GM12873 (cell line): ENCODE measurements at regions not wholly inside any gene's neighbourhood (a gene's known extent, or its start where the extent isn't known, plus 50 kb on each side); places are given as distances from the start of the nearest gene placed in this dataset.

Source experiments
- TF ChIP-seq, protein P1 (sequence below): IDR thresholded peaks from 2 replicates; pipeline ENCODE4 v1.5.1; 2012; ENCODE audit warnings: low read depth, mild to moderate bottlenecking, moderate library complexity, low read length, control low read depth; ENCODE audit not compliant: insufficient read depth; ENCODE audit errors: missing control alignments

DNA sequence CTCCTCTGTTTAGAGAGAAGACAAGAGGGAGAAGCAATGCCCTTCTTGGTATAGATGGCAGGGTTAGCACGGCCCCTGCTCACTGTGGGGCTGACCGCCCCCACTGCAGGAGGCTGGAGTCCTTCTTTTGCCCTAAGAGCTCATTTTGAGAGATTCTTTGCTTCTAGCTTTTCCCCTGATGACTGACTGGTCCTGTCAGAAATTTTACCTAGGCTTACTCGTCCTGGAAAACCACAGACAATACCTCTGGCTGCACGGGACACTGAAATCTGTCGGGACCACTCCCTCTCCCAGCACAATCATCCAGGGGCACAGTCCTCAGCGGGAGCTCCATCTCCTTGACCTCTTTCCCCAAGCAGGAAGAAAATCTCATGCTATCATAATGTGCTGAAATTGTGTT is 143.0 kb upstream of the RGMA start:
- TF ChIP-seq, protein P1, sequence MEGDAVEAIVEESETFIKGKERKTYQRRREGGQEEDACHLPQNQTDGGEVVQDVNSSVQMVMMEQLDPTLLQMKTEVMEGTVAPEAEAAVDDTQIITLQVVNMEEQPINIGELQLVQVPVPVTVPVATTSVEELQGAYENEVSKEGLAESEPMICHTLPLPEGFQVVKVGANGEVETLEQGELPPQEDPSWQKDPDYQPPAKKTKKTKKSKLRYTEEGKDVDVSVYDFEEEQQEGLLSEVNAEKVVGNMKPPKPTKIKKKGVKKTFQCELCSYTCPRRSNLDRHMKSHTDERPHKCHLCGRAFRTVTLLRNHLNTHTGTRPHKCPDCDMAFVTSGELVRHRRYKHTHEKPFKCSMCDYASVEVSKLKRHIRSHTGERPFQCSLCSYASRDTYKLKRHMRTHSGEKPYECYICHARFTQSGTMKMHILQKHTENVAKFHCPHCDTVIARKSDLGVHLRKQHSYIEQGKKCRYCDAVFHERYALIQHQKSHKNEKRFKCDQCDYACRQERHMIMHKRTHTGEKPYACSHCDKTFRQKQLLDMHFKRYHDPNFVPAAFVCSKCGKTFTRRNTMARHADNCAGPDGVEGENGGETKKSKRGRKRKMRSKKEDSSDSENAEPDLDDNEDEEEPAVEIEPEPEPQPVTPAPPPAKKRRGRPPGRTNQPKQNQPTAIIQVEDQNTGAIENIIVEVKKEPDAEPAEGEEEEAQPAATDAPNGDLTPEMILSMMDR, result no peak

DNA sequence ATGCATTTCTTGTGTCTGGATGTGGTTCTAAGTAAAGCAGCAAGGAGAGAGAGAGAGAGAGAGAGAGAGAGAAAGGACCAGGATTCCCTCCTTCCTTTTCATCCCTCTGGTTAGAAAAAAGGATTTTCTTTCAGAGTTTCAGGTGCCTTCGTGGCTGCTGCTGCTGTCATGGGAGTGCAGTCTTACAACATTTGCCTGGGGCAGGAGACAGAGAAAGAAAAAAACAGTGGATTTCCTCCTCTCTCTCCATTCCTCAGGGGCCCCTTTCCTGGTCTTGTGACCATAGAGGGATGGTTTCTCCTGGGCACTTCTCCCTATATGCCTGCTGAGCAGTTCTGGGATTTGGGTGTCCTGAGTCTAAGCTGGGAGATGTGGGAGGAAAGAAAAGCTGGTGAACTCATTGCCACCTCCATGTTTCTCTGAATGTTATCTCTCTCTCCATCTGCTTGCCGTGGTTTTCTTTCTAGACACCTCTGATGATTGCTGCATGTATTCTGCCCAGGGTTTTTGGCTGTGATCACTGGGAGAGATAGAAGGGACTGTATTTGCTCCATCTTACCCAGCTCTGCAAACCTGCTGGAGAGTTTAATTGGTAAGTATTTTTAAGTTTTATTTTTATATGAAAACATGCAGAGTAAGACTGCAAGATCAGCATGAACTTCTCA is 142.4 kb upstream of the RGMA start:
- TF ChIP-seq, protein P1, result no peak

DNA sequence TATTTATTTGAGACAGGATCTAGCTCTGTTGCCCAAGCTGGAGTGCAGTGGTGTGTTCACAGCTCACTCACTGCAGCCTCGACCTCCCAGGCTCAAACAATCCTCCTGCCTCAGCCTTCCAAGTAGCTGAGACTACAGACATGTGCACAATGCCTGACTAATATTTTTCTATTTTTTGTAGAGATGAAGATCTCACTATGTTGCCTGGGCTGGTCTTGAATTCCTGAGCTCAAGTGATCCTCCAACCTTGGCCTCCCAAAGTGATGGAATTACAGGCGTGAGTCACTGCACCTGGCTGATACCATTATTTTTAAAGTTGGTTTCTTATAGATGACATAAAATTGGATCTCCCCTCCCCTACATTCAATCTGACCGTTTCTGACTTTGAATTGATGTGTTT is 139.5 kb upstream of the RGMA start:
- TF ChIP-seq, protein P1, result no peak

DNA sequence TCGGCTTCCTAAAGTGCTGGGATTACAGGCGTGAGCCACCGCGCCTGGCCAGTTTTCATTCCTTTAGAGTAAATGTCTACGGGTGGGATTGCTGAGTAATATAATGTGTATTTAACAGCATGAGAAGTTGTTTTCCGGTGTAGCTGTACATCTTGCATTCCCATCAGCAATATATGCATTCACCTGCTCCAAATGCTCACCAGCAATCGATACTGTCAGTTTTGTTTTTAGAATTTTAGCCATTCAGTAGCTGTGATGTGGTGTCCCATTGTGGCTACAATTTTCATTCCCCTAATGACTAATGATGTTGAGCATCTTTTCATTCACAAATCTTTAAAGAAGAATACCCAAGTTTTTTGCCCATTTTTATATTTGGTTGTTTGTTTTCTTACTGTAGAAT is 134.8 kb upstream of the RGMA start:
- TF ChIP-seq, protein P1, result no peak

DNA sequence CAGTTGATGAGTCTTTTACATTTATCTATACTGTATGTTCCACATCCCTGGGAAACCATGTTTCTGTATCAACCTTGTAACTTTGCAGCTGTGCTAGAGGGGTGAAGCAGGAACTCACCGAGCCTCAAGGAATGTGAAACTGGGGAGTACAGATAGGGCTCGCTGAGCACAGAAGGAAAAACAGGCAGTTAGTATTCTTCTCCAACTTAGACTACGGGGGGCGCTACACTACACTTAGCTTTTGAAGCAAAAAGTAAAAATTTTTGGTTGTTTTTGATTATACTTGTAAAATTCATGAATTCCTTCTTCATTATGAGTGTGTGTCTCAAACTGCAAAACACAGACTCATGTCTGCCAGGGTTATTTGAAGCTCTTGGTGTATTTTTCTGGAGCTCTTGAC is 132.7 kb upstream of the RGMA start:
- TF ChIP-seq, protein P1, result no peak

DNA sequence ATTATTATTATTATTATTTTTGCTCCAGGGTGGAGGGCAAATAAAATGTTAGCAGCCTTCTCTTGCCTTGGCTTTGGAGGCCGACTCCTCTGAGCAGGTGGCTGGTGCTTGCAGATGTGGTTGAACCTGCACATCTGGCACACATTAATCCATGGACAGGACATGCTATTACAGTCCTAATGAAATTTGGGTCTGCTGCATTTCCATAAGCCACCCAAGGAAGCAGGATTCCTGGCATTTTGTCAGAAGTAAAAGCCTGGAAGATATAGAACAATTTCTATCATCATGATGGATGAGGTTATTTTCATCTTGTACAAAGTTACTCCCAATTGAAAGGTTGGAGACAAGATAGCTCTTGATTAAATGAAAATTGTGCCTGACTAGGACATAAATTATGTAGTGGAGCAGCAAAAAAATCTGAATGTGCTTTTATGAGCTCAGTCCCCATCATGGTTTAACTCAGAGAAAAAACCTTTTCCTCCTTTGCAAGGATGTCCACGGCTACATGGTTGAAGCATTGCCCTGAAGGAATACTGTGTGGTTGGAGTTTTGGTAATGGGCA is 130.9 kb upstream of the RGMA start:
- TF ChIP-seq, protein P1, result no peak

DNA sequence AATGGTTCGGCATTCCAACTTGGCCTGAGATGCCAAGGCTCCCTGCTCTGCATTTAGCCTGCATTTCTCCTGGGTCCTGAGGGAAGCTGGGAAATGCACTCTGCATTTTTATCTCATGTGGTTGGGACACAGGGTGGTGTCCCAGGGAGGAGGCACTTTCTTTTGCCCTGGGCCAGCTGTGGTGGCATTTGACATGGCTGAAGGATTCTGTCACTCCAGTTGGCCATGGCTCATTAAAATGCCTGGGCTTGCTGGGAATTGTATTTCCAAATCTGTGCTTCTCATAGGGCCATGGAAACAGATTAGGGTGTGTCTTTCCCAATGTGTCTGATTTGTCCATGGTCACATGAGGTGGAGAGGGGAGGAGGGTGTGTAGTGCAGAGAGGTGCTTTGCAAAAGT is 128.3 kb upstream of the RGMA start:
- TF ChIP-seq, protein P1, result no peak
